Stimulated activated CD4-positive, alpha-beta T cell treated with anti-CD3 and anti-CD28 coated beads, Interleukin-1b, Interleukin-23, amount 100 ng/mL, for 48 hours (primary cell): ENCODE measurements at regions not wholly inside any gene's neighbourhood (a gene's known extent, or its start where the extent isn't known, plus 50 kb on each side); places are given as distances from the start of the nearest gene placed in this dataset.

ENCODE experiments used
- DNase-seq: peaks from one replicate; pipeline ENCODE4 v3.0.0-alpha.2; 2020

DNA sequence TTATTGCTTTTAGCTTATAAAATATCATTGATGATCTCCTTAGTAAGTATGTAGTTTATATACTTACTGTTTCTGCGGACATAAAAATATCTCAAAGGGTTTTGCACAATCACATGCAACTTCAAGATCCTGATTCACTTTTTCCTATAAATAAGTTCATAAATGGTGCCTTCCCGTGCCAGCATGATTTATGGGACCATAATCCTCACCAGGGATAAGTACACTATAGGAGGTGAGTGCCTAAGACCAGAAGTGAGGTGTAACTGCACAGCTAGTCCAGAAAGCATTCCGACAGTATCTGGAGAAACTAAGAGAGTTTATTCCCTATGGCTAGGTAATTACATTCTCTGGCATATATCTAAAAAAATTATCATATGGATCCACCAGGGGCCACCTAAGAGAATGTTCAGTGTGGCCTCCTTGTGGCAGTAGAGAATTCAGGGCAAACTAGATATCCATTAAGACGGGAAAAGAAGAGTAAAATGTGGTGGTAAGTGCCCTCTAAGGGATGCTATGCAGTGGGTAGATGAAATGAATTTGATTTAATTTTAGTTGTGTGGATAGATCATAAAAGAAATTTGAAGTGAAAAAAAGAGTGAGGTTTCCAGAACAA is 402.5 kb upstream of the SLC24A2 start:
- DNase-seq, result no peak

DNA sequence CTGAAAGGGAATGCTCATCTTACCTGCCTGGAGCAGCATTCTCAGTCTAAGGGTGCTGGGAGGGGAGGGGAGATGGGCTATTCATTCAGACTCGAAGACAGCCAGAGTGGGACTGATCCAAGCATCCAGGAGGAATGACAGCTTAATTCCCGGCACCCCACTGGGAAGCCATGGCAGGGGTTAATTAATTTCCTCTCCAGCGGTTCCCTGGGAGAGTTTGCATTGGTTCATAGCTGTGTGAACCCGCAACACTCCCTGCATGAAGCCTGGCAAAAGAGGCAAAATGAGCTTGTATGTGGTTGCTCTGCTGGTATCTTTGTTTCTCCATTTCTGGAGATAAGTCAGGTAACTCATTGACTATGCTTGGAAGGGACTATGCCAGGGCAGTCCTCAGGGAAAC is 401.0 kb upstream of the SLC24A2 start:
- DNase-seq, result no peak

DNA sequence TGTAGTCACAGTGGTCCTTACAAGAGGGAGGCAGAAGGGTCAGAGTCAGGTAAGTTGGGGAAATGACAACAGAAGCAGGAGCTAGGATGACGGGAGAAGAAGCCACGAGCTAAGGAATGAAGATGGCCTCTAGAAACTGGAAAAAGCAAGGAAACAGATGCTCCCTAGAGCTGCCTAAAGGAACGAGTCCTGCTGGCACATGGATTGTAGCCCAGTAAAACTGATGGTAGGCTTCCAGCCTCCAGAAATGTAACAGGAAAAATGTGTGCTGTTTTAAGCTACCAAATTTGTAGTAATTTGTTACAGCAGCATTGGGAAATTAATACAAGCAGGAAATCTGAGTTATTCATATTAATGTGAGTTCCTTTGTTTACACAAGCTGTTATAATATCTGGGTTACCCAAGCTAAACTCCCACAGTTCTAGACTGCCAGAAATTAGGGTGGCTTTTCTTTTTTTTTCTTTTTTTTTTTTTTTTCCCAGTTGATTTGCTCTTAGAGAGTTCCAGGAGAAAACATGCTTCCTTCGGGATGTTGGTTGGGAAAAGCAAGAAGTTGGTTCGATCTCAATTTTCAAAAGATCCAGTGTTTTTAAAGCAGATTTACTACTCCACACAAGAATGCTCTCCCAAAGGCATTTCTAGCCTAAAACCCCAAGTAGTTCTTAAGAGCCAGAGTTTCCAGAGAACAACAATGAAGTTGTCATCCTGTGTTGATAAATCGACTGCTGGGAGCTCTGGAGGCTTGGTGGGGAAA is 400.0 kb upstream of the SLC24A2 start:
- DNase-seq, result no peak

DNA sequence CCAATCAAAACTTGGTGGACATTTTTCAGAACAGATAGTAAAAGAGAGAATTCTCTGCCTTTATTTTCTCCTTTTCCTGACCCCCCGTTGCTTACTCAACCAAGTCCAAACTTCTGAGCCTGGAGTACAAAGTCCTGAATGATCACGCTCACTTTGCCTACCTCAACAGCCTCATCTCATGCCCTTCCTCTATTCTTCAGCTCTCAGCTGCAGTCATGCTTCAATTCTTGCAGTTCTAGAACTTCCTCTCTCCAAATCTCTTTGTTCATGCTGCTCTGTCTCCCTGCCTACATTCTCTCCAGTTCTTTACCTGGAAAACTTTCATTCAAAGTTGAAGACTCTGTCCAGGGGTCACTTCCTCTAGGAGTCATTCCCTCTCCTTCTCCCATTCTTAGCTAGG is 398.5 kb upstream of the SLC24A2 start:
- DNase-seq, result no peak

GRCh38 chr9:20186823-20187222 is 398.0 kb upstream of the SLC24A2 start:
- no peak for DNase-seq

DNA sequence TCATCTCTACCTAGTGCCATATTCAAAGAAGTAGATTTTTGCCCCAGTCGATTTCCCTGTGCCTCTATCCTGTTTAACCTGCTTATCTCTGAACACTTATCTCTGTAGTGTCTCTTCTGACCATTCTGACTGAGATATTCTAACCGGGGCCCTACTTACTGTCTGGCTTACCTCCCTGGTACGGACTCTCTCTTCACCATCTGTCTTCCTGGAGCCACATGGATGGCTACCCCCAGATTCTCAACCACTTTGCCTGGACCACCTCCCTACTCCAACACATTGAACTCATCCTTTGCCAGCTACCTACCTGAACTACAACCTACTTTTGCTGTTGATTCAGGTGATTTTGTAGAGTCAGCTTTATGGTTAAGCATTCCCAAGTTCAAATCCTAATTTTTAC is 397.4 kb upstream of the SLC24A2 start:
- DNase-seq, result no peak

DNA sequence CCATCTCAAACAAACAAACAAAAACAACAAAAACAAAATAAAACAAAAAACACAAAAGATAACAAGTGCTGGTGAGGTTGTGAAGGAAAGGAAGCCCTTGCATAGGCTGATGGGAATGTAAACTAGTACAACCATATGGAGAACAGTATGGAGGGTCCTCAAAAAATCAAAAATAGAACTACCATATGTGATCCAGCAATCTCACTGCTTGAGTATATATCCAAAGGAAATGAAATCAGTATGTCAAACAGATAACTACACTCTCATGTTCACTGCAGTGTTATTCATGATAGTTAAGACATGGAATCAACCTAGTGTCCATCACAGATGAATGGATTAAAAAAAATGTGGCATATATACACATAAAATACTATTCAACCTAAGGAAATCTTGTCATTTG is 395.7 kb upstream of the SLC24A2 start:
- no peak for DNase-seq

DNA sequence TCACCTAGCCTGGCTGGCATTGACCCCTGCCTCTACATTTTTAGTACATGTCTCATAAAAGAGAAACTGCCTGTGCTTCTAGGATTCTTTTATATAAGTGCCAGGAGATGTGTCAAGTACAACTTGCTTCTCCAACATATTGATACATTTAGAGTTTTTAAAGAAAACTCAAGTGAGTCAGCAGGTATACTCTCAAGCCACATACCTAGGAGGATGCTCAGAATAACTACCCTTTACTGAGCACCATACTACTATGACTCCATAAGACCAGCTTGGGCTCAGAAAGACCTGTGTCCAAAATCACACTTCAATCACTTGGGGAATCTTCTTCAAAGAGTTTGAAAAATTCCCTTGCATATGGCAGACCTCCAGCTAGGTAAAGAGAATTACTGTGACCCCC is 389.8 kb upstream of the SLC24A2 start:
- DNase-seq, result no peak

DNA sequence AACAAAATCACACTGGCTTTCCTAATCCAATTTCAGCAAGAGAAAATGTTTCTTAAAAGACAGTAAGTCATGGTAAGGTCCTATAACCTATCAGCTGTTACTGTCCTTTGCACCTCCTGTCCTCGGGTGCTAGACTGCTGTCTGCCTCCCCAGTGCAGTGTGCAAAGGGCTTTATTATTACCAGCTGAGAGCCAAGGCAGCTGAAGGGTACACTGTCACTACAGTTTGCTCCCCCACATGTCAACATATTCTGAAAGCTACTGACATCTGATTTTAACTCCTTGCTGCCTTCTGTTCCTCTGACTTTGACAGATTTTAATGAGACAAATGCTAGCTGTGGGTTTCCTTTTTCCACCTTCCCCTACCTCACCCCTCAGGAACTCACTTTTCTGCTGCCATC is 389.4 kb upstream of the SLC24A2 start:
- no peak for DNase-seq

- DNase-seq, result no peak
These were observed 381.3 kb upstream of the SLC24A2 start for GRCh38 chr9:20170122-20170521.

- no peak for DNase-seq
These were observed 363.4 kb upstream of the SLC24A2 start for GRCh38 chr9:20152151-20152725.

- no peak for DNase-seq
These were observed 359.6 kb upstream of the SLC24A2 start for GRCh38 chr9:20148416-20148815.

DNA sequence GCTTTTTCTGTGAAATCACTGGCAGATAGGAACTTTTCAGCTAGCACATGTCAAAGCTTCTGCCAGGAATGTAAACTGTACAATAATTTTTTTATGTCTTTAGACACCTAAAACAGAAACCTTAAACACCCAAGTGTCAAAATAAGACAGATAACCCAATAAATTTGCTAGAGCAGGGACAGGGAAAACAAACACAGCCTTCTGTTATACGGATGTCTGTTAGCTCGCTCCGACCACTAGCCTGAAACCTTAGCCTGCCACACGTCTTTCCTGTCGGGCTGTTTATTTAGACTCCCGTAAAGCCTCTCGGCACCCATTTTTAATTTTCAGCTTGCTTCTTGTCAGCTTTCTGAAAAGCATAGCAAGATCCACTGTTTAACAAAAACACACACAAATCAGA is 355.4 kb upstream of the SLC24A2 start:
- no peak for DNase-seq

DNA sequence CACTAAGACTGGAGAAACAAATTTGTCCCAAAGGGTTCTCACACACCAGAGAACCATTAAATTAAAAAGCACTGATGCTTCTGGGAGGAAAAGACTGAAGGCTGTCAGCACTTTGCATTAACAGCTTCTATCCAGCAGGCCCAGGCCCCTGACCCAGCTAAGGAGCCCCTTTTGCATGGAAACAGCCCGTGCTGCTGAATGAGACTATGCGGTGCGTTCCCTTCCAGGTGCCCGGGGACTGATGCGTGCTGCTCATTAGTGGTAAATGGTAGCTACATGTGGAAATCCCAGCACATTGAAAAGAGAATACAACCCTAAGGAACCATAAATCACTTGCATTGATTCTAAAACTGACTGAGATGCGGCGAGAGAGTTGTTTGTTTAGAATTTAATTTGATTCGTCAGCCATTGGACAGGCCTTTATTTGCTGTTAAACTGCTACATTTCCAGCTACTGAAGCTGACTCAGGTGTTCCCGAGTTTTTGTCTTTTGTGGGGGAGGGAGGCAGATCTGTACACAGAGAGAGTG is 351.0 kb upstream of the SLC24A2 start:
- no peak for DNase-seq

GRCh38 chr9:20138841-20139240 is 350.0 kb upstream of the SLC24A2 start:
- DNase-seq, result no peak

DNA sequence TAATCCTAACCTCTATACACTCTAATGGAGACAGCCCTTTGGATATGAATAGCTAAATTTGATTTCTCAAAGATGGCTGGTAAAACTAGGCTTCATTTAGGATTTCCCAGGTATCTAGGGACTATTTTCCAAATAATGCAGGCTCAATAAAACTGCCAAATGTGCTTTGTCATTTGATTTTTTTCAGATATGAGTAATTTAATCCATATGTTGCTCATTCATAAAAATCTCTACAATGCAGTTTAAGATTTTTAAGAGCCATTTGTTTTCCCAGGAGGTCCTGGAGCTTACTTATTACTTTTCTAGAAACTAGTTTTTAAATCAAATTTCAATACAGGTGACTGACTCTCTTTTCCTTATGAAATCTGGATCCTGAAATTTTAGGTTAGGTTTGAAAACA is 349.3 kb upstream of the SLC24A2 start:
- no peak for DNase-seq

DNA sequence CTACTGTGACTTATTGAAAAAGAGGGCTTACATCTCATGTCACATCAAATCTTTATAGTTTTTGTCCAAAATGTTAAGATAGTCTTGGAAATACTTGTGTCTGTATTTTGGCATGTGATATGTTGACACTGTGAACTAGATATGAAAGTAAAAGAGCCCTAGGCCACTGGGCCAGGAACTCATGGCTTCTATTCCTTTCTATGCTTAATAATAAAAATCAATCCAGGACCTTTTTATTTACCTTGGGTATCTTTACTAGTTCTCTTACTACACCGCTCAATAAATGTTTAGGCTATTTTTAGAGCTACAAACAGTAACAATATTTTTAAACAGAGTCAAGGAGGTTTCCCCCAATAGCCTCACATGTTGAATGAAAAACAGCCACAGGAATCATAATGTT is 348.6 kb upstream of the SLC24A2 start:
- no peak for DNase-seq

GRCh38 chr9:20135119-20135697 is 346.4 kb upstream of the SLC24A2 start:
- DNase-seq, result no peak

- no peak for DNase-seq
These were observed 336.9 kb upstream of the SLC24A2 start for GRCh38 chr9:20125727-20126126.

GRCh38 chr9:20119566-20119965 is 330.7 kb upstream of the SLC24A2 start:
- DNase-seq, result no peak

DNA sequence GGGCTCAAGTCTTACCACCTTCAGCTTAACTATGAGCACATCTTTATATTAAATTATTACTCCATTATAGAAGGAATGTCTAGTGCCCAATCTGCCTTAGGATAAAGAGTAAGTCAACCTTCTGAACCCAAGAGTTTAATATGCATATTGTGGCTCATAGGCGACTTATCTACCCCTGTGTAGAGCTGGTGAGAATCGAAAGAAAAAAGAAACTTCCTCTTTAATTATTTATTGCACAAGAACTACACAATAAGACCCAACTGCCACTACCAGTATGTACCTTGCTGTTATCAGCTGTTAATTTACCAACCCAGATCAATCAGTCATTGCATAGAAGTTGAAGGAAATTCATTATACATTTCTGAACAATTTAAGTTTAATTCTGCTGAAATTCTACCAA is 329.1 kb upstream of the SLC24A2 start:
- no peak for DNase-seq

DNA sequence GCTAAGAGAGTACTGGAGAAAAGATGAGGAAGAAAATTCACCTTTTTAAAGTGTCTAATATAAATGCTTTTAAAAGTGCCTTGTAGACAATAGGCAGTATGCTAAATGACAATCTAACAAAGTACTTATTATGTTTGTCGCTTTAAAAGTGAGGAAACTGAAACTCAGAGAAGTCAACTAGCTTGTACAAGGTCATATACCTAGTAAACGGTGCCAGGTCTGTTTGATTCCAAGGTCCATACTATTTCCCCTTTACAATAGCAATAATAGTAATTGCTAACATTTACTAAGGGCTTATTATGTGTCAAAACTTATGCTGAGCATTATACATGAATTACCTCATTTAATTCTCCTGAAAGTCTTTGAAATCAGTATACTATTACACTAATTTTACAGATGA is 328.6 kb upstream of the SLC24A2 start:
- DNase-seq, result no peak

- no peak for DNase-seq
These were observed 326.1 kb upstream of the SLC24A2 start for GRCh38 chr9:20114974-20115373.

GRCh38 chr9:20112205-20112783 is 323.5 kb upstream of the SLC24A2 start:
- no peak for DNase-seq
